ENCODE measurements at regions not wholly inside any gene's neighbourhood (a gene's known extent, or its start where the extent isn't known, plus 50 kb on each side); places are given as distances from the start of the nearest gene placed in this dataset.

DNA sequence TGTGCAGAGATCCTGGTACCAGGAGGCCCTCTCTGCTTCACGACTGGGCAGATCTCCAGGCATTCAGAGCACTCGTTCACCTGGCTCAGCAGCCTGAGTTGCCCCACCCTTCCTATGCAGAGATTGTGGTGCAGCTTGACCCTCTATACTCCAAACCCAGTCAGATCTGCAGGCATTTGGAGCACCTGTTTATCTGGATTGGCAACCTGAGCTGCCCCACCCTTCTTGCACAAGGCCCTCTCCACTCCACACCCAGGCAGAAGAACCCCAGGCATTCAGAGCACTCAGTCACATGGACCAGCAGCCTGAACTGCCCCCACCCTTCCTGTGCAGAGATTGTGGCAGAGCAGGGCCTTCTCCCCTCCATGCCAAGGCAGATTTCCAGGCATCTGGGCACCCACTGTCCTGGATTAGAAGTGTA lies 88.4 kb upstream of the CDH5 start:
- Histone ChIP-seq H3K9ac (ENCODE audit: low read depth, low read length) (no peak overlapping the region), H2BK120ac (ENCODE audit: low read depth, low read length) (no peak overlapping the region), H3K9me3 (ENCODE audit: control insufficient read depth, insufficient read depth, low read length) (no peaks in the 10 kb centered on the region; the same call in 1 of the 2 replicates), H4K8ac (ENCODE audit: low read depth in 2 of 2, low read length in 2 of 2) (no peak overlapping the region), H3K36me3 (ENCODE audit: control insufficient read depth, insufficient read depth, low read length) (no peaks in the 10 kb centered on the region), H4K91ac (ENCODE audit: insufficient read depth, low read depth, low read length) (no peak overlapping the region), H2BK5ac (ENCODE audit: low read depth, low read length, poor library complexity, severe bottlenecking) (no peak overlapping the region), H4K5ac (ENCODE audit: low read depth, low read length) (no peak overlapping the region), H3K56ac (ENCODE audit: extremely low read depth, insufficient read depth, low read length) (no peak overlapping the region), H2BK20ac (ENCODE audit: low read depth, low read length) (no peak overlapping the region), H3K27me3 (ENCODE audit: control insufficient read depth, insufficient read depth, low read length) (peaks cover 2% of the 10 kb centered on the region; the same call in 1 of the 2 replicates), H3K79me1 (ENCODE audit: low read depth in 1 of 2, low read length in 2 of 2) (no peaks in the 10 kb centered on the region), H3K4me2 (ENCODE audit: low read depth, low read length) (no peak overlapping the region), H3K14ac (replicated peaks; ENCODE audit: low read depth, low read length) (no peak overlapping the region), H2AFZ (replicated peaks; ENCODE audit: low read length, poor library complexity) (no peak overlapping the region), H3K23ac (ENCODE audit: low read depth, low read length) (no peak overlapping the region), H3K9me1 (ENCODE audit: insufficient read depth, low read length) (peaks cover 4% of the 10 kb centered on the region; the same call in 1 of the 2 replicates), H3K27ac (ENCODE audit: insufficient read depth, low read length) (no peak overlapping the region), H2AK9ac (replicated peaks; ENCODE audit: low read depth, low read length, poor library complexity) (no peak overlapping the region), H2BK15ac (ENCODE audit: low read depth, low read length) (no peak overlapping the region), H3K4ac (ENCODE audit: low read depth, low read length) (no peak overlapping the region), H3K4me3 (ENCODE audit: insufficient read depth, low read depth, low read length) (no peak overlapping the region), H3K18ac (ENCODE audit: low read depth, low read length) (no peak overlapping the region), H4K20me1 (ENCODE audit: insufficient read depth, low read length) (no peaks in the 10 kb centered on the region), H3K4me1 (ENCODE audit: control insufficient read depth, insufficient read depth, low read length) (no peaks in the 10 kb centered on the region; the same call in 1 of the 2 replicates), H2AK5ac (ENCODE audit: low read depth, low read length) (no peak overlapping the region)
- CTCF ChIA-PET, result no interaction called here
- DNase-seq, result no peak
- dilution Hi-C loops (cut with HindIII; ENCODE audit: low sequenced_read_pairs, unreplicated experiment), result no loop called here
- no TSS peak for BruUV-seq (replicated peaks)
- in situ Hi-C loops (cut with MboI; ENCODE audit: low sequenced_read_pairs), result no loop called here
- no peak for TF ChIP-seq POLR2A (IDR thresholded peaks at IDR 0.05; ENCODE audit: low read depth, low read length)
- TF ChIP-seq ELK1 (IDR thresholded peaks at IDR 0.05; ENCODE audit: borderline replicate concordance, low read depth, low read length), result no peak
- no peak for TF ChIP-seq MXI1 (IDR thresholded peaks at IDR 0.05; ENCODE audit: borderline replicate concordance, low read depth, low read length)
- TF ChIP-seq RFX5 (IDR thresholded peaks at IDR 0.05; ENCODE audit: low read depth, low read length), result no peak
- TF ChIP-seq, protein P1, sequence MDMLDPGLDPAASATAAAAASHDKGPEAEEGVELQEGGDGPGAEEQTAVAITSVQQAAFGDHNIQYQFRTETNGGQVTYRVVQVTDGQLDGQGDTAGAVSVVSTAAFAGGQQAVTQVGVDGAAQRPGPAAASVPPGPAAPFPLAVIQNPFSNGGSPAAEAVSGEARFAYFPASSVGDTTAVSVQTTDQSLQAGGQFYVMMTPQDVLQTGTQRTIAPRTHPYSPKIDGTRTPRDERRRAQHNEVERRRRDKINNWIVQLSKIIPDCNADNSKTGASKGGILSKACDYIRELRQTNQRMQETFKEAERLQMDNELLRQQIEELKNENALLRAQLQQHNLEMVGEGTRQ (IDR thresholded peaks at IDR 0.05; ENCODE audit: low read depth, low read length), result no peak
- no peak for TF ChIP-seq FOS (IDR thresholded peaks at IDR 0.05; ENCODE audit: low read depth, low read length)
- TF ChIP-seq MAZ (IDR thresholded peaks at IDR 0.05; ENCODE audit: borderline replicate concordance, low read depth, low read length), result no peak
- TF ChIP-seq RAD21 (IDR thresholded peaks at IDR 0.05; ENCODE audit: low read length), result no peak
- no peak for ATAC-seq (ENCODE audit: low read depth)
- WGBS, 2 experiments (ENCODE audit: extremely low coverage in 2 of 2, insufficient read length in 1 of 2), result 70% methylated on average over 2 of the region's 2 CpGs; no CpG with 5 or more reads in 1 of the 2 experiments
- intact Hi-C loops (cut with micrococcal nuclease), result loop anchor here (5.0 to 10.0 kb wide), 3 partner anchors 204 to 943 kb away; no protein-coding TSS in a partner anchor
- POLR2A ChIA-PET (ENCODE audit: unreplicated experiment), result no interaction called here
